SK-N-SH treated with all-trans-retinoic acid at 6 μM for 48 hours (cell line): ENCODE measurements at regions not wholly inside any gene's neighbourhood (a gene's known extent, or its start where the extent isn't known, plus 50 kb on each side); places are given as distances from the start of the nearest gene placed in this dataset.

Experiments used
- ATAC-seq: fragments of 200-7000 bp; cut with Tn5 transposase; 3 replicates; pipeline ENCODE4 v1.9.1; 2020; ENCODE audit warnings: mild to moderate bottlenecking, moderate library complexity
- ARNTL ChIP-seq: fragments of 450-650 bp; formaldehyde crosslinking; IDR thresholded peaks from 2 replicates; pipeline ENCODE4 v1.5.0; 2020; ENCODE audit warnings: low read depth, mild to moderate bottlenecking, moderate library complexity, borderline replicate concordance
- BACH2 ChIP-seq: fragments of 250-450 bp; sonication (Bioruptor Pico); IDR thresholded peaks from 2 replicates; pipeline ENCODE4 v1.9.0; 2021; ENCODE audit warnings: mild to moderate bottlenecking, borderline replicate concordance
- CREB5 ChIP-seq: fragments of 250-450 bp; sonication (Bioruptor Pico); IDR thresholded peaks from 2 replicates; pipeline ENCODE4 v1.5.1; 2020; ENCODE audit warnings: low read depth, mild to moderate bottlenecking, moderate library complexity
- CSDC2 ChIP-seq: fragments of 250-450 bp; sonication (Bioruptor Pico); IDR thresholded peaks from 2 replicates; pipeline ENCODE4 v1.5.0; 2020; ENCODE audit warnings: mild to moderate bottlenecking, moderate library complexity
- CSRNP3 ChIP-seq: fragments of 250-450 bp; sonication (Bioruptor Pico); IDR thresholded peaks from 2 replicates; pipeline ENCODE4 v1.5.1; 2021; ENCODE audit warnings: mild to moderate bottlenecking, moderate library complexity
- ESRRG ChIP-seq: fragments of 250-450 bp; sonication (Bioruptor Pico); IDR thresholded peaks from 2 replicates; pipeline ENCODE4 v1.6.1; 2021; ENCODE audit warnings: mild to moderate bottlenecking
- GLIS3 ChIP-seq: fragments of 250-450 bp; sonication (Bioruptor Pico); IDR thresholded peaks from 2 replicates; pipeline ENCODE4 v1.5.0; 2020; ENCODE audit warnings: mild to moderate bottlenecking, moderate library complexity
- ISL1 ChIP-seq: fragments of 250-450 bp; sonication (Bioruptor Pico); IDR thresholded peaks from 2 replicates; pipeline ENCODE4 v2.1.2; 2022; ENCODE audit warnings: mild to moderate bottlenecking, moderate library complexity
- OSR1 ChIP-seq: fragments of 250-450 bp; sonication (Bioruptor Pico); IDR thresholded peaks from 2 replicates; pipeline ENCODE4 v1.8.0; 2022; ENCODE audit warnings: moderate library complexity, mild to moderate bottlenecking, inconsistent platforms
- PATZ1 ChIP-seq: fragments of 250-450 bp; sonication (Bioruptor Pico); IDR thresholded peaks from 2 replicates; pipeline ENCODE4 v1.8.0; 2020; ENCODE audit warnings: mild to moderate bottlenecking, moderate library complexity, borderline replicate concordance
- POU6F1 ChIP-seq: fragments of 250-450 bp; sonication (Bioruptor Pico); IDR thresholded peaks from 2 replicates; pipeline ENCODE4 v1.8.0; 2021; ENCODE audit warnings: low read depth, mild to moderate bottlenecking, moderate library complexity, borderline replicate concordance
- PPARA ChIP-seq: fragments of 250-450 bp; sonication (Bioruptor Pico); IDR thresholded peaks from 2 replicates; pipeline ENCODE4 v1.5.0; 2020; ENCODE audit warnings: mild to moderate bottlenecking, borderline replicate concordance
- RARB ChIP-seq: fragments of 250-450 bp; sonication (Bioruptor Pico); IDR thresholded peaks from 2 replicates; pipeline ENCODE4 v1.8.0; 2021; ENCODE audit warnings: mild to moderate bottlenecking, moderate library complexity
- SNAI2 ChIP-seq: fragments of 250-450 bp; sonication (Bioruptor Pico); IDR thresholded peaks from 2 replicates; pipeline ENCODE4 v1.5.0; 2020; ENCODE audit warnings: mild to moderate bottlenecking, moderate library complexity
- TCF4 ChIP-seq: fragments of 250-450 bp; sonication (Bioruptor Pico); IDR thresholded peaks from 2 replicates; pipeline ENCODE4 v1.8.0; 2021; ENCODE audit warnings: mild to moderate bottlenecking, moderate library complexity, borderline replicate concordance
- TOX ChIP-seq: fragments of 250-450 bp; sonication (Bioruptor Pico); IDR thresholded peaks from 2 replicates; pipeline ENCODE4 v1.8.0; 2021; ENCODE audit warnings: mild to moderate bottlenecking, moderate library complexity, borderline replicate concordance
- ZC3H10 ChIP-seq: fragments of 250-450 bp; sonication (Bioruptor Pico); IDR thresholded peaks from 2 replicates; pipeline ENCODE4 v1.5.1; 2021; ENCODE audit warnings: mild to moderate bottlenecking, moderate library complexity
- ZFP3 ChIP-seq: fragments of 250-450 bp; sonication (Bioruptor Pico); IDR thresholded peaks from 2 replicates; pipeline ENCODE4 v1.5.0; 2020; ENCODE audit warnings: mild to moderate bottlenecking, moderate library complexity
- ZFP30 ChIP-seq: fragments of 450-650 bp; formaldehyde crosslinking; IDR thresholded peaks from 2 replicates; pipeline ENCODE4 v1.5.0; 2022; ENCODE audit warnings: mild to moderate bottlenecking, moderate library complexity
- ZNF565 ChIP-seq: fragments of 450-650 bp; formaldehyde crosslinking; conservative IDR thresholded peaks from 2 replicates; pipeline ENCODE4 v1.5.0; 2020; ENCODE audit warnings: low read depth, mild to moderate bottlenecking, moderate library complexity
- ZNF8 ChIP-seq: fragments of 450-650 bp; formaldehyde crosslinking; IDR thresholded peaks from 2 replicates; pipeline ENCODE4 v1.5.0; 2020; ENCODE audit warnings: mild to moderate bottlenecking, moderate library complexity

GRCh38 chr13:111645198-111645597 lies 324.8 kb downstream of the TEX29 start (continued):
- TF ChIP-seq PATZ1 (CRISPR knock-in tag) = no peak

- ATAC-seq = no peak
- TF ChIP-seq ZC3H10 (CRISPR knock-in tag) (no peak), TOX (CRISPR knock-in tag) (no peak), BACH2 (CRISPR knock-in tag) (no peak), PATZ1 (CRISPR knock-in tag) (no peak), GLIS3 (CRISPR knock-in tag) (no peak), ISL1 (CRISPR knock-in tag) (no peak), CSRNP3 (no peak), ESRRG (CRISPR knock-in tag) (no peak), OSR1 (CRISPR knock-in tag) (no peak), CSDC2 (CRISPR knock-in tag) (no peak), ZFP30 (CRISPR knock-in tag) (no peak), ZFP3 (CRISPR knock-in tag) (no peak), TCF4 (CRISPR knock-in tag) (no peak), CREB5 (CRISPR knock-in tag) (no peak), ZNF8 (CRISPR knock-in tag) (no peak), ARNTL (CRISPR knock-in tag) (no peak)
- TF ChIP-seq, all 23 proteins: peak for 0
These were observed 325.4 kb downstream of the TEX29 start for GRCh38 chr13:111645598-111646455.

GRCh38 chr13:111646456-111646855 lies 326.0 kb downstream of the TEX29 start:
- ATAC-seq = no peak
- TF ChIP-seq ZFP3 (CRISPR knock-in tag) (no peak), TOX (CRISPR knock-in tag) (no peak), POU6F1 (no peak), GLIS3 (CRISPR knock-in tag) (no peak), CSRNP3 (no peak), SNAI2 (CRISPR knock-in tag) (no peak), ESRRG (CRISPR knock-in tag) (no peak), BACH2 (CRISPR knock-in tag) (no peak), ZC3H10 (CRISPR knock-in tag) (no peak), PATZ1 (CRISPR knock-in tag) (no peak), PPARA (CRISPR knock-in tag) (no peak), TCF4 (CRISPR knock-in tag) (no peak), ZNF565 (no peak), RARB (no peak)
